SK-N-SH (cell line): ENCODE measurements at regions not wholly inside any gene's neighbourhood (a gene's known extent, or its start where the extent isn't known, plus 50 kb on each side); places are given as distances from the start of the nearest gene placed in this dataset.

Source experiments
- CTCF ChIA-PET: fragments of 300-600, 350-600 bp; formaldehyde crosslinking; extraction: SDS; loops from one replicate; lab custom pipeline; 2021; lab: Yijun Ruan, JAX
- POLR2A ChIA-PET: fragments of 350-600 bp; sonication (Branson Sonifier 250); formaldehyde crosslinking; extraction: SDS; loops from one replicate; lab custom pipeline; 2020; ENCODE audit warnings: antibody characterized with exemption, inconsistent platforms; lab: Yijun Ruan, JAX
- DNase-seq: peaks from one replicate; pipeline ENCODE4 v3.0.0; 2012
- H2AFZ ChIP-seq: fragments of 200-600 bp; sonication (generic); 2 replicates; pipeline ENCODE4 v1.8.1; 2016; ENCODE audit warnings: antibody characterized with exemption, mild to moderate bottlenecking, low read depth
- H3F3A ChIP-seq: fragments of 200-600 bp; sonication (generic); replicated peaks from 2 replicates; pipeline ENCODE3; 2016; ENCODE audit warnings: antibody characterized with exemption, mild to moderate bottlenecking; ENCODE audit not compliant: insufficient read depth
- H3K27ac ChIP-seq, 2 experiments: fragments of 200-500 bp in 1 of 2; fragments of 200-600 bp in 1 of 2; sonication (Bioruptor generic) in 1 of 2; sonication (generic), shearing (Covaris generic) in 1 of 2; 2 replicates each; pipeline versions ENCODE4 v1.5.1 to v1.6.1; 2014 to 2016; ENCODE audit warnings: low read depth in 2 of 2, inconsistent platforms in 1 of 2, low read length in 1 of 2, mild to moderate bottlenecking in 1 of 2, mixed read lengths in 1 of 2
- H3K27me3 ChIP-seq: fragments of 200-600 bp; sonication (generic), shearing (Covaris generic); 2 replicates; pipeline ENCODE4 v1.6.1; 2016; ENCODE audit warnings: mixed run types; ENCODE audit not compliant: insufficient read depth
- H3K36me3 ChIP-seq, 2 experiments: fragments of 200-500 bp in 1 of 2; fragments of 200-600 bp in 1 of 2; sonication (Bioruptor generic) in 1 of 2; sonication (generic) in 1 of 2; replicated peaks in 1 of 2; 2 replicates each; pipeline versions ENCODE3 to v1.5.1; 2014 to 2016; ENCODE audit warnings: low read length in 1 of 2, mild to moderate bottlenecking in 1 of 2; ENCODE audit not compliant: insufficient read depth in 2 of 2, control insufficient read depth in 1 of 2
- H3K4me1 ChIP-seq, 2 experiments: fragments of 200-500 bp in 1 of 2; fragments of 200-600 bp in 1 of 2; sonication (Bioruptor generic) in 1 of 2; sonication (generic), shearing (Covaris generic) in 1 of 2; 2 replicates each; pipeline versions ENCODE4 v1.5.1 to v1.6.1; 2014 to 2016; ENCODE audit warnings: low read depth in 1 of 2, low read length in 1 of 2, mixed run types in 1 of 2; ENCODE audit not compliant: insufficient read depth in 2 of 2, control insufficient read depth in 1 of 2
- H3K4me2 ChIP-seq: fragments of 200-600 bp; sonication (generic), shearing (Covaris generic); 2 replicates; pipeline ENCODE4 v1.6.1; 2017; ENCODE audit warnings: mixed run types
- H3K4me3 ChIP-seq, 2 experiments: fragments of 200-500 bp in 1 of 2; fragments of 200-600 bp in 1 of 2; sonication (Bioruptor generic) in 1 of 2; sonication (generic), shearing (Covaris generic) in 1 of 2; 2 replicates each; pipeline versions ENCODE4 v1.5.1 to v1.8.1; 2014 to 2016; ENCODE audit warnings: low read depth in 2 of 2, inconsistent platforms in 1 of 2, low read length in 1 of 2, mild to moderate bottlenecking in 1 of 2, mixed read lengths in 1 of 2, moderate library complexity in 1 of 2
- H3K79me2 ChIP-seq: fragments of 200-600 bp; sonication (generic); 2 replicates; pipeline ENCODE4 v1.8.1; 2017; ENCODE audit warnings: mild to moderate bottlenecking; ENCODE audit not compliant: insufficient read depth
- H3K9ac ChIP-seq: fragments of 200-600 bp; sonication (generic); 2 replicates; pipeline ENCODE4 v1.6.1; 2017; ENCODE audit warnings: mixed run types
- H3K9me2 ChIP-seq: fragments of 200-600 bp; sonication (generic); 2 replicates; pipeline ENCODE4 v1.6.1; 2017; ENCODE audit warnings: mixed run types
- H3K9me3 ChIP-seq: fragments of 200-600 bp; sonication (generic); 2 replicates; pipeline ENCODE4 v1.6.1; 2017; ENCODE audit warnings: mixed run types, mild to moderate bottlenecking, moderate library complexity
- H4K20me1 ChIP-seq: fragments of 200-600 bp; sonication (generic); 2 replicates; pipeline ENCODE4 v1.6.1; 2017; ENCODE audit warnings: mild to moderate bottlenecking, mixed run types; ENCODE audit not compliant: insufficient read depth
- CHD2 ChIP-seq: fragments of 150-350 bp; IDR thresholded peaks from 2 replicates; pipeline ENCODE4 v1.6.1; 2018; ENCODE audit warnings: low read length; ENCODE audit not compliant: partially characterized antibody
- ELF1 ChIP-seq: IDR thresholded peaks from 2 replicates; pipeline ENCODE4 v1.4.0; 2012
- EZH2phosphoT487 ChIP-seq: fragments of 200-600 bp; sonication (generic); IDR thresholded peaks from 2 replicates; pipeline ENCODE4 v1.6.1; 2017; ENCODE audit warnings: low read depth, mixed run types, mild to moderate bottlenecking, antibody characterized with exemption, moderate library complexity, borderline replicate concordance
- FOSL2 ChIP-seq: IDR thresholded peaks from 2 replicates; pipeline ENCODE4 v1.4.0; 2012; ENCODE audit warnings: low read depth, mild to moderate bottlenecking, moderate library complexity, borderline replicate concordance
- GATA2 ChIP-seq: sonication (generic); formaldehyde crosslinking; IDR thresholded peaks from 2 replicates; pipeline ENCODE4 v1.5.0; 2020; ENCODE audit warnings: mild to moderate bottlenecking, missing genetic modification reagents
- MEF2A ChIP-seq: IDR thresholded peaks from 2 replicates; pipeline ENCODE4 v1.4.0; 2012; ENCODE audit warnings: low read depth, borderline replicate concordance
- POLR2AphosphoS5 ChIP-seq: IDR thresholded peaks from 2 replicates; pipeline ENCODE4 v1.6.1; 2012; ENCODE audit warnings: low read depth, low read length
- RAD21 ChIP-seq: IDR thresholded peaks from 2 replicates; pipeline ENCODE4 v1.6.1; 2012; ENCODE audit warnings: mild to moderate bottlenecking, low read length
- RFX5 ChIP-seq: IDR thresholded peaks from 2 replicates; pipeline ENCODE4 v1.6.1; 2012; ENCODE audit warnings: mild to moderate bottlenecking, improper control_type of control experiment, low read length
- RXRA ChIP-seq: IDR thresholded peaks from 2 replicates; pipeline ENCODE4 v1.4.0; 2012; ENCODE audit warnings: low read depth, mild to moderate bottlenecking, borderline replicate concordance
- SMC3 ChIP-seq: IDR thresholded peaks from 2 replicates; pipeline ENCODE4 v1.6.1; 2012; ENCODE audit warnings: low read depth, low read length, improper control_type of control experiment
- TAF1 ChIP-seq: IDR thresholded peaks from 2 replicates; pipeline ENCODE4 v1.6.1; 2012; ENCODE audit warnings: low read depth, mild to moderate bottlenecking, low read length, moderate library complexity, borderline replicate concordance
- TCF12 ChIP-seq: IDR thresholded peaks from 2 replicates; pipeline ENCODE4 v1.4.0; 2012
- TEAD4 ChIP-seq: IDR thresholded peaks from 2 replicates; pipeline ENCODE4 v1.4.0; 2012; ENCODE audit warnings: mild to moderate bottlenecking, borderline replicate concordance; ENCODE audit not compliant: insufficient read depth
- WGBS: methylation state at CpG from one replicate; pipeline ENCODE4 v1.1.6; 2017; ENCODE audit warnings: low lambda C conversion rate; 5-methylcytosine and 5-hydroxymethylcytosine counted together
- TF ChIP-seq, protein P1 (sequence below): fragments of 150-350 bp; IDR thresholded peaks from 2 replicates; pipeline ENCODE4 v1.6.1; 2017; ENCODE audit warnings: antibody characterized with exemption, low read length, low read depth, borderline replicate concordance
- TF ChIP-seq, protein P2 (sequence below): IDR thresholded peaks from 2 replicates; pipeline ENCODE4 v1.6.1; 2012; ENCODE audit warnings: mild to moderate bottlenecking, low read depth, low read length, moderate library complexity
- TF ChIP-seq, protein P3 (sequence below): IDR thresholded peaks from 2 replicates; pipeline ENCODE4 v1.4.0; 2012; ENCODE audit warnings: low read depth, borderline replicate concordance
- TF ChIP-seq, protein P4 (sequence below): fragments of 150-350 bp; IDR thresholded peaks from 2 replicates; pipeline ENCODE4 v1.6.1; 2016; ENCODE audit warnings: mild to moderate bottlenecking, low read depth, low read length
- TF ChIP-seq, protein P5 (sequence below): IDR thresholded peaks from 2 replicates; pipeline ENCODE4 v1.4.0; 2012; ENCODE audit warnings: low read depth
- TF ChIP-seq, protein P6 (sequence below): fragments of 200-600 bp; sonication (generic); IDR thresholded peaks from 2 replicates; pipeline ENCODE4 v1.6.1; 2017; ENCODE audit warnings: antibody characterized with exemption, mild to moderate bottlenecking, moderate library complexity

DNA sequence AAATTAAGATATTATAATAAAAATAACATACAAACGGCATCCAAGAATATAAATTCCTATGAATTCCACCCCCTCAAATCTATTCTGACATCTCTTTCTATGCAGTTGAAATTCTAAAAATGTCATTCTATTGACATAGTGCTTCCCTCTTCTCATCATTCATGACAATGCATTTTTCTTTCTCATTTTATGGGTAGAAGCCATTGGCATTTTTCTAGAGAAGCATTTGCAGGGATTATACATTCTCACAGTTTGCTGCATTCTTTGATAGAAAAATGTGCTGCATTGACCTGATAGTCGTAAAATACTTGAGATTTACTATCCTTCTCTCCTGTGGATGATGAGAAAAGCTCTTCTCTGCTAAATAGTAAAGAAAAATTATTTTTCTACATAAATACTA, 760.9 kb upstream of the ACO1 start:
- Histone ChIP-seq H3K27ac (no peak overlapping the region), H4K20me1 (no peaks in the 10 kb centered on the region), H3F3A (no peaks in the 10 kb centered on the region), H3K36me3 (no peaks in the 10 kb centered on the region), H3K4me1 (no peaks in the 10 kb centered on the region; a peak in 1 of 4 replicates), H3K9me2 (no peaks in the 10 kb centered on the region), H3K79me2 (no peaks in the 10 kb centered on the region), H3K9ac (no peak overlapping the region), H2AFZ (no peak overlapping the region), H3K4me3 (no peak overlapping the region), H3K9me3 (no peaks in the 10 kb centered on the region), H3K4me2 (no peak overlapping the region), H3K27me3 (no peaks in the 10 kb centered on the region)
- 34% methylated on average over 2 of the region's 2 CpGs for WGBS
- POLR2A ChIA-PET = no interaction called here
- CTCF ChIA-PET = no interaction called here
- TF ChIP-seq, protein P1, sequence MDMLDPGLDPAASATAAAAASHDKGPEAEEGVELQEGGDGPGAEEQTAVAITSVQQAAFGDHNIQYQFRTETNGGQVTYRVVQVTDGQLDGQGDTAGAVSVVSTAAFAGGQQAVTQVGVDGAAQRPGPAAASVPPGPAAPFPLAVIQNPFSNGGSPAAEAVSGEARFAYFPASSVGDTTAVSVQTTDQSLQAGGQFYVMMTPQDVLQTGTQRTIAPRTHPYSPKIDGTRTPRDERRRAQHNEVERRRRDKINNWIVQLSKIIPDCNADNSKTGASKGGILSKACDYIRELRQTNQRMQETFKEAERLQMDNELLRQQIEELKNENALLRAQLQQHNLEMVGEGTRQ = no peak
- TF ChIP-seq TAF1 = no peak
- no peak for TF ChIP-seq RXRA
- TF ChIP-seq TCF12 = no peak
- TF ChIP-seq, protein P2, sequence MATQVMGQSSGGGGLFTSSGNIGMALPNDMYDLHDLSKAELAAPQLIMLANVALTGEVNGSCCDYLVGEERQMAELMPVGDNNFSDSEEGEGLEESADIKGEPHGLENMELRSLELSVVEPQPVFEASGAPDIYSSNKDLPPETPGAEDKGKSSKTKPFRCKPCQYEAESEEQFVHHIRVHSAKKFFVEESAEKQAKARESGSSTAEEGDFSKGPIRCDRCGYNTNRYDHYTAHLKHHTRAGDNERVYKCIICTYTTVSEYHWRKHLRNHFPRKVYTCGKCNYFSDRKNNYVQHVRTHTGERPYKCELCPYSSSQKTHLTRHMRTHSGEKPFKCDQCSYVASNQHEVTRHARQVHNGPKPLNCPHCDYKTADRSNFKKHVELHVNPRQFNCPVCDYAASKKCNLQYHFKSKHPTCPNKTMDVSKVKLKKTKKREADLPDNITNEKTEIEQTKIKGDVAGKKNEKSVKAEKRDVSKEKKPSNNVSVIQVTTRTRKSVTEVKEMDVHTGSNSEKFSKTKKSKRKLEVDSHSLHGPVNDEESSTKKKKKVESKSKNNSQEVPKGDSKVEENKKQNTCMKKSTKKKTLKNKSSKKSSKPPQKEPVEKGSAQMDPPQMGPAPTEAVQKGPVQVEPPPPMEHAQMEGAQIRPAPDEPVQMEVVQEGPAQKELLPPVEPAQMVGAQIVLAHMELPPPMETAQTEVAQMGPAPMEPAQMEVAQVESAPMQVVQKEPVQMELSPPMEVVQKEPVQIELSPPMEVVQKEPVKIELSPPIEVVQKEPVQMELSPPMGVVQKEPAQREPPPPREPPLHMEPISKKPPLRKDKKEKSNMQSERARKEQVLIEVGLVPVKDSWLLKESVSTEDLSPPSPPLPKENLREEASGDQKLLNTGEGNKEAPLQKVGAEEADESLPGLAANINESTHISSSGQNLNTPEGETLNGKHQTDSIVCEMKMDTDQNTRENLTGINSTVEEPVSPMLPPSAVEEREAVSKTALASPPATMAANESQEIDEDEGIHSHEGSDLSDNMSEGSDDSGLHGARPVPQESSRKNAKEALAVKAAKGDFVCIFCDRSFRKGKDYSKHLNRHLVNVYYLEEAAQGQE = no peak
- TF ChIP-seq EZH2phosphoT487 = no peak
- no peak for TF ChIP-seq RFX5
- no peak for TF ChIP-seq TEAD4
- no peak for TF ChIP-seq FOSL2
- TF ChIP-seq GATA2 = no peak
- TF ChIP-seq ELF1 = no peak
- no peak for DNase-seq

DNA sequence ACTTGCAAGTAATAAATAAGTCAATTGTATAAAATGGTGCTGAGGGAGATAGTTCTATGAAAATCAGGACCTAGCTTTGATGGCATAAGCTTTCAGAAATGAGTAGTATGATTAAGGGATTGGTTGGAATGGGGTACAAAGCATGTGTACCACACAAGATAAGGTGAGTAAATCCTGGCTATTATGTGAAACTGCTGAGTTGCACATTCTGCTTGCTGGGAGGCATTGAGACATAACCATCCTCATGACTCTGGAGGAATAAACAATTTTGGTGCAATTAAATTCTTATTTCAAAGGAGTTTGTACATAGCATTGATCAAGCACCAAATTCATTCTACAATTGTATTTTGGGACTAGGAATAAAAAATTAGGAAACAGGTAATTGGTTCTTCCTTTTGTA, 755.2 kb upstream of the ACO1 start:
- DNase-seq = no peak
- no peaks in the 10 kb centered on the region for H3K27me3 ChIP-seq
- no peak overlapping the region for H2AFZ ChIP-seq
- H3F3A ChIP-seq = no peaks in the 10 kb centered on the region
- POLR2A ChIA-PET = no interaction called here
- H3K27ac ChIP-seq = no peak overlapping the region
- H3K9ac ChIP-seq = no peak overlapping the region
- H3K9me2 ChIP-seq = no peaks in the 10 kb centered on the region
- CTCF ChIA-PET = no interaction called here
- TF ChIP-seq, protein P3, sequence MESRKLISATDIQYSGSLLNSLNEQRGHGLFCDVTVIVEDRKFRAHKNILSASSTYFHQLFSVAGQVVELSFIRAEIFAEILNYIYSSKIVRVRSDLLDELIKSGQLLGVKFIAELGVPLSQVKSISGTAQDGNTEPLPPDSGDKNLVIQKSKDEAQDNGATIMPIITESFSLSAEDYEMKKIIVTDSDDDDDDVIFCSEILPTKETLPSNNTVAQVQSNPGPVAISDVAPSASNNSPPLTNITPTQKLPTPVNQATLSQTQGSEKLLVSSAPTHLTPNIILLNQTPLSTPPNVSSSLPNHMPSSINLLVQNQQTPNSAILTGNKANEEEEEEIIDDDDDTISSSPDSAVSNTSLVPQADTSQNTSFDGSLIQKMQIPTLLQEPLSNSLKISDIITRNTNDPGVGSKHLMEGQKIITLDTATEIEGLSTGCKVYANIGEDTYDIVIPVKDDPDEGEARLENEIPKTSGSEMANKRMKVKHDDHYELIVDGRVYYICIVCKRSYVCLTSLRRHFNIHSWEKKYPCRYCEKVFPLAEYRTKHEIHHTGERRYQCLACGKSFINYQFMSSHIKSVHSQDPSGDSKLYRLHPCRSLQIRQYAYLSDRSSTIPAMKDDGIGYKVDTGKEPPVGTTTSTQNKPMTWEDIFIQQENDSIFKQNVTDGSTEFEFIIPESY = no peak
- TF ChIP-seq RAD21 (no peak), RFX5 (no peak), TEAD4 (no peak), SMC3 (no peak), CHD2 (no peak), EZH2phosphoT487 (no peak), MEF2A (no peak), POLR2AphosphoS5 (no peak)
- TF ChIP-seq, protein P4, sequence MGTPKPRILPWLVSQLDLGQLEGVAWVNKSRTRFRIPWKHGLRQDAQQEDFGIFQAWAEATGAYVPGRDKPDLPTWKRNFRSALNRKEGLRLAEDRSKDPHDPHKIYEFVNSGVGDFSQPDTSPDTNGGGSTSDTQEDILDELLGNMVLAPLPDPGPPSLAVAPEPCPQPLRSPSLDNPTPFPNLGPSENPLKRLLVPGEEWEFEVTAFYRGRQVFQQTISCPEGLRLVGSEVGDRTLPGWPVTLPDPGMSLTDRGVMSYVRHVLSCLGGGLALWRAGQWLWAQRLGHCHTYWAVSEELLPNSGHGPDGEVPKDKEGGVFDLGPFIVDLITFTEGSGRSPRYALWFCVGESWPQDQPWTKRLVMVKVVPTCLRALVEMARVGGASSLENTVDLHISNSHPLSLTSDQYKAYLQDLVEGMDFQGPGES = no peak
- TF ChIP-seq, protein P5, sequence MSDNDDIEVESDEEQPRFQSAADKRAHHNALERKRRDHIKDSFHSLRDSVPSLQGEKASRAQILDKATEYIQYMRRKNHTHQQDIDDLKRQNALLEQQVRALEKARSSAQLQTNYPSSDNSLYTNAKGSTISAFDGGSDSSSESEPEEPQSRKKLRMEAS = no peak
- TF ChIP-seq, protein P6, sequence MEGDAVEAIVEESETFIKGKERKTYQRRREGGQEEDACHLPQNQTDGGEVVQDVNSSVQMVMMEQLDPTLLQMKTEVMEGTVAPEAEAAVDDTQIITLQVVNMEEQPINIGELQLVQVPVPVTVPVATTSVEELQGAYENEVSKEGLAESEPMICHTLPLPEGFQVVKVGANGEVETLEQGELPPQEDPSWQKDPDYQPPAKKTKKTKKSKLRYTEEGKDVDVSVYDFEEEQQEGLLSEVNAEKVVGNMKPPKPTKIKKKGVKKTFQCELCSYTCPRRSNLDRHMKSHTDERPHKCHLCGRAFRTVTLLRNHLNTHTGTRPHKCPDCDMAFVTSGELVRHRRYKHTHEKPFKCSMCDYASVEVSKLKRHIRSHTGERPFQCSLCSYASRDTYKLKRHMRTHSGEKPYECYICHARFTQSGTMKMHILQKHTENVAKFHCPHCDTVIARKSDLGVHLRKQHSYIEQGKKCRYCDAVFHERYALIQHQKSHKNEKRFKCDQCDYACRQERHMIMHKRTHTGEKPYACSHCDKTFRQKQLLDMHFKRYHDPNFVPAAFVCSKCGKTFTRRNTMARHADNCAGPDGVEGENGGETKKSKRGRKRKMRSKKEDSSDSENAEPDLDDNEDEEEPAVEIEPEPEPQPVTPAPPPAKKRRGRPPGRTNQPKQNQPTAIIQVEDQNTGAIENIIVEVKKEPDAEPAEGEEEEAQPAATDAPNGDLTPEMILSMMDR = no peak
- no peaks in the 10 kb centered on the region for H3K36me3 ChIP-seq
- no peak overlapping the region for H3K4me3 ChIP-seq
- H3K4me2 ChIP-seq = no peak overlapping the region
- H4K20me1 ChIP-seq = no peaks in the 10 kb centered on the region
- H3K79me2 ChIP-seq = no peaks in the 10 kb centered on the region
- H3K4me1 ChIP-seq = no peaks in the 10 kb centered on the region; a peak in 1 of 4 replicates
- no peaks in the 10 kb centered on the region for H3K9me3 ChIP-seq
